HEK293 (cell line): ENCODE measurements at regions not wholly inside any gene's neighbourhood (a gene's known extent, or its start where the extent isn't known, plus 50 kb on each side); places are given as distances from the start of the nearest gene placed in this dataset.

Experiments used
- OSR2 ChIP-seq: fragments of 450-650 bp; formaldehyde crosslinking; IDR thresholded peaks from 2 replicates; pipeline ENCODE4 v1.5.1; 2016; ENCODE audit warnings: missing biosample characterization, missing genetic modification characterization
- SP3 ChIP-seq: fragments of 450-650 bp; formaldehyde crosslinking; IDR thresholded peaks from 2 replicates; pipeline ENCODE4 v1.5.1; 2016; ENCODE audit warnings: missing biosample characterization, missing genetic modification characterization
- YY1 ChIP-seq: fragments of 450-650 bp; formaldehyde crosslinking; IDR thresholded peaks from 2 replicates; pipeline ENCODE4 v1.5.1; 2018; ENCODE audit warnings: missing biosample characterization, missing genetic modification characterization
- ZNF549 ChIP-seq: fragments of 450-650 bp; IDR thresholded peaks from 2 replicates; pipeline ENCODE4 v1.5.1; 2018; ENCODE audit warnings: missing biosample characterization, missing genetic modification characterization, mild to moderate bottlenecking, inconsistent platforms, moderate library complexity
- ZNF623 ChIP-seq: fragments of 450-650 bp; formaldehyde crosslinking; IDR thresholded peaks from 2 replicates; pipeline ENCODE4 v1.5.1; 2016; ENCODE audit warnings: missing biosample characterization, missing genetic modification characterization
- ZNF624 ChIP-seq: fragments of 450-650 bp; formaldehyde crosslinking; IDR thresholded peaks from 2 replicates; pipeline ENCODE4 v1.5.1; 2017; ENCODE audit warnings: missing biosample characterization, missing genetic modification characterization
- ZNF707 ChIP-seq: fragments of 450-650 bp; formaldehyde crosslinking; IDR thresholded peaks from 2 replicates; pipeline ENCODE4 v1.5.1; 2016; ENCODE audit warnings: missing biosample characterization, missing genetic modification characterization
- ZNF768 ChIP-seq: fragments of 450-650 bp; formaldehyde crosslinking; IDR thresholded peaks from 2 replicates; pipeline ENCODE4 v1.5.1; 2018; ENCODE audit warnings: missing biosample characterization, mild to moderate bottlenecking, missing genetic modification characterization
- ZNF843 ChIP-seq: fragments of 450-650 bp; formaldehyde crosslinking; IDR thresholded peaks from 2 replicates; pipeline ENCODE4 v1.5.1; 2016; ENCODE audit warnings: missing biosample characterization, missing genetic modification characterization
- ZSCAN30 ChIP-seq: fragments of 450-650 bp; IDR thresholded peaks from 2 replicates; pipeline ENCODE4 v1.5.1; 2018; ENCODE audit warnings: missing biosample characterization, mild to moderate bottlenecking, missing genetic modification characterization, moderate library complexity
- TF ChIP-seq, protein P1 (sequence below): fragments of 450-650 bp; formaldehyde crosslinking; IDR thresholded peaks from 2 replicates; pipeline ENCODE4 v1.5.1; 2016; ENCODE audit warnings: missing biosample characterization, missing genetic modification characterization
- TF ChIP-seq, protein P2 (sequence below): fragments of 450-650 bp; formaldehyde crosslinking; IDR thresholded peaks from 2 replicates; pipeline ENCODE4 v1.5.1; 2016; ENCODE audit warnings: missing biosample characterization, missing genetic modification characterization
- TF ChIP-seq, protein P3 (sequence below): fragments of 450-650 bp; formaldehyde crosslinking; IDR thresholded peaks from 2 replicates; pipeline ENCODE4 v1.5.1; 2016; ENCODE audit warnings: missing biosample characterization, missing genetic modification characterization, borderline replicate concordance

DNA sequence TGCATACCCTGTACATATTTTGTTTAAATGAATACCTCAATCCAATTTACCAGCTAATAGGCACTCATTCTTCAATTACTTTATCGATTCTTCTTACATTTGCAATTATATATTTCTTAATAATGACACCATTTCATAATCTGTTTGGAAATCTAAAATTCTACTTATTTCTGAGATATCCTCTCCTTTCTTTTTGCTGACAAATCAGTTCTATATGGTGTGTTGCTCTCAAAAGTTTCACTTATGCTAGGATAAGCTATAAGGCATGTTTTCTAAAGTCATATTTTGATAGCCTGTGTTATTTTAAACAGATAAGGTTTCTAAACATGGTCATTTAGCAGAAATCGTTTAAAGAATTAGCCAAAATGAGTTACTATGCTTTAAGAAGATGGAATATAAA lies 140.6 kb upstream of the GJE1 start:
- TF ChIP-seq, protein P1, sequence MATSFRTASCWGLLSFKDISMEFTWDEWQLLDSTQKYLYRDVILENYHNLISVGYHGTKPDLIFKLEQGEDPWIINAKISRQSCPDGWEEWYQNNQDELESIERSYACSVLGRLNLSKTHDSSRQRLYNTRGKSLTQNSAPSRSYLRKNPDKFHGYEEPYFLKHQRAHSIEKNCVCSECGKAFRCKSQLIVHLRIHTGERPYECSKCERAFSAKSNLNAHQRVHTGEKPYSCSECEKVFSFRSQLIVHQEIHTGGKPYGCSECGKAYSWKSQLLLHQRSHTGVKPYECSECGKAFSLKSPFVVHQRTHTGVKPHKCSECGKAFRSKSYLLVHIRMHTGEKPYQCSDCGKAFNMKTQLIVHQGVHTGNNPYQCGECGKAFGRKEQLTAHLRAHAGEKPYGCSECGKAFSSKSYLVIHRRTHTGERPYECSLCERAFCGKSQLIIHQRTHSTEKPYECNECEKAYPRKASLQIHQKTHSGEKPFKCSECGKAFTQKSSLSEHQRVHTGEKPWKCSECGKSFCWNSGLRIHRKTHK (tag by site-specific recombination) = no peak
- TF ChIP-seq, protein P2, sequence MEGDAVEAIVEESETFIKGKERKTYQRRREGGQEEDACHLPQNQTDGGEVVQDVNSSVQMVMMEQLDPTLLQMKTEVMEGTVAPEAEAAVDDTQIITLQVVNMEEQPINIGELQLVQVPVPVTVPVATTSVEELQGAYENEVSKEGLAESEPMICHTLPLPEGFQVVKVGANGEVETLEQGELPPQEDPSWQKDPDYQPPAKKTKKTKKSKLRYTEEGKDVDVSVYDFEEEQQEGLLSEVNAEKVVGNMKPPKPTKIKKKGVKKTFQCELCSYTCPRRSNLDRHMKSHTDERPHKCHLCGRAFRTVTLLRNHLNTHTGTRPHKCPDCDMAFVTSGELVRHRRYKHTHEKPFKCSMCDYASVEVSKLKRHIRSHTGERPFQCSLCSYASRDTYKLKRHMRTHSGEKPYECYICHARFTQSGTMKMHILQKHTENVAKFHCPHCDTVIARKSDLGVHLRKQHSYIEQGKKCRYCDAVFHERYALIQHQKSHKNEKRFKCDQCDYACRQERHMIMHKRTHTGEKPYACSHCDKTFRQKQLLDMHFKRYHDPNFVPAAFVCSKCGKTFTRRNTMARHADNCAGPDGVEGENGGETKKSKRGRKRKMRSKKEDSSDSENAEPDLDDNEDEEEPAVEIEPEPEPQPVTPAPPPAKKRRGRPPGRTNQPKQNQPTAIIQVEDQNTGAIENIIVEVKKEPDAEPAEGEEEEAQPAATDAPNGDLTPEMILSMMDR (tag by site-specific recombination) = no peak
- no peak for TF ChIP-seq OSR2 (tag by site-specific recombination)
- no peak for TF ChIP-seq ZSCAN30 (tag by site-specific recombination)
- TF ChIP-seq ZNF623 (tag by site-specific recombination) = no peak
- no peak for TF ChIP-seq ZNF549 (tag by site-specific recombination)
- TF ChIP-seq, protein P3, sequence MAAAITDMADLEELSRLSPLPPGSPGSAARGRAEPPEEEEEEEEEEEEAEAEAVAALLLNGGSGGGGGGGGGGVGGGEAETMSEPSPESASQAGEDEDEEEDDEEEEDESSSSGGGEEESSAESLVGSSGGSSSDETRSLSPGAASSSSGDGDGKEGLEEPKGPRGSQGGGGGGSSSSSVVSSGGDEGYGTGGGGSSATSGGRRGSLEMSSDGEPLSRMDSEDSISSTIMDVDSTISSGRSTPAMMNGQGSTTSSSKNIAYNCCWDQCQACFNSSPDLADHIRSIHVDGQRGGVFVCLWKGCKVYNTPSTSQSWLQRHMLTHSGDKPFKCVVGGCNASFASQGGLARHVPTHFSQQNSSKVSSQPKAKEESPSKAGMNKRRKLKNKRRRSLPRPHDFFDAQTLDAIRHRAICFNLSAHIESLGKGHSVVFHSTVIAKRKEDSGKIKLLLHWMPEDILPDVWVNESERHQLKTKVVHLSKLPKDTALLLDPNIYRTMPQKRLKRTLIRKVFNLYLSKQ (tag by site-specific recombination) = no peak
- no peak for TF ChIP-seq SP3
- no peak for TF ChIP-seq ZNF843
- no peak for TF ChIP-seq ZNF707 (tag by site-specific recombination)
- TF ChIP-seq YY1 = no peak
- no peak for TF ChIP-seq ZNF768
- TF ChIP-seq ZNF624 (tag by site-specific recombination) = no peak
